ENCODE measurements at regions not wholly inside any gene's neighbourhood (a gene's known extent, or its start where the extent isn't known, plus 50 kb on each side); places are given as distances from the start of the nearest gene placed in this dataset.
"Not testable (repeated sequence)": the region's sequence is repeated elsewhere in the genome, so short reads cannot be mapped to it uniquely, and the experiment has no call there.

GRCh38 chrX:81412428-81412827 is 210.5 kb downstream of the SH3BGRL start:
- no peak for DNase-seq (ENCODE audit: low spot score)
- Mint-ChIP-seq H3K36me3 (ENCODE audit: low read depth) (no peaks in the 10 kb centered on the region), H3K4me3 (ENCODE audit: unreplicated experiment) (no peak overlapping the region), H3K4me1 (ENCODE audit: low read depth) (no peaks in the 10 kb centered on the region), H3K9me3 (ENCODE audit: low read depth) (no peaks in the 10 kb centered on the region), H3K27ac (ENCODE audit: unreplicated experiment) (no peak overlapping the region), H3K27me3 (ENCODE audit: low read depth) (peaks cover 2% of the 10 kb centered on the region)
- TF ChIP-seq CTCF (IDR thresholded peaks at IDR 0.05) = no peak

DNA sequence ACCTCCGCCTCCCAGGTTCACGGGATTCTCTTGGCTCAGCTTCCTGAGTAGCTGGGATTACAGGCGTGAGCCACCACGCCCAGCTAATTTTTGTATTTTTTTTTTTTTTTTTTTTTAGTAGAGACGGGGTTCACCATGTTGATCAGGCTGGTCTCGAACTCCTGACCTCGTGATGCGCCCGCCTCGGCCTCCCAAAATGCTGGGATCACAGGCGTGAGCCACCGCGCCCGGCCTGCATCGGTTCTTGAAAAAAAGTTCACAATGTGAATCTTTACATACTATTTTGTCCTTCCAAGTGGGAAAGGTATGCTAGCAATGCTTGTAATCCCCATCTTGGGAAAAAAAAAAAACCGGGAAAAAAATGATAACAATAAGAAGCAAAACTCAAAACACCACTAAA is 211.0 kb downstream of the SH3BGRL start:
- not testable (repeated sequence) for H3K27ac Mint-ChIP-seq (ENCODE audit: unreplicated experiment); H3K9me3 Mint-ChIP-seq (ENCODE audit: low read depth); H3K4me3 Mint-ChIP-seq (ENCODE audit: unreplicated experiment); H3K27me3 Mint-ChIP-seq (ENCODE audit: low read depth); H3K4me1 Mint-ChIP-seq (ENCODE audit: low read depth); DNase-seq (ENCODE audit: low spot score); H3K36me3 Mint-ChIP-seq (ENCODE audit: low read depth)

- peak; percentile 68 for TF ChIP-seq CTCF (IDR thresholded peaks at IDR 0.05)
- H3K4me1 Mint-ChIP-seq (ENCODE audit: low read depth) = no peaks in the 10 kb centered on the region
- no peak overlapping the region for H3K27ac Mint-ChIP-seq (ENCODE audit: unreplicated experiment)
- DNase-seq (ENCODE audit: low spot score) = no peak
- H3K36me3 Mint-ChIP-seq (ENCODE audit: low read depth) = no peaks in the 10 kb centered on the region
- no peaks in the 10 kb centered on the region for H3K9me3 Mint-ChIP-seq (ENCODE audit: low read depth)
- peaks cover 4% of the 10 kb centered on the region for H3K27me3 Mint-ChIP-seq (ENCODE audit: low read depth)
- no peak overlapping the region for H3K4me3 Mint-ChIP-seq (ENCODE audit: unreplicated experiment)
Observed at GRCh38 chrX:81414630-81415029, 212.7 kb downstream of the SH3BGRL start.

Measured in chondrocyte (in vitro differentiated cells).